ENCODE measurements at regions not wholly inside any gene's neighbourhood (a gene's known extent, or its start where the extent isn't known, plus 50 kb on each side); places are given as distances from the start of the nearest gene placed in this dataset.
"Not testable (repeated sequence)": the region's sequence is repeated elsewhere in the genome, so short reads cannot be mapped to it uniquely, and the experiment has no call there.

DNA sequence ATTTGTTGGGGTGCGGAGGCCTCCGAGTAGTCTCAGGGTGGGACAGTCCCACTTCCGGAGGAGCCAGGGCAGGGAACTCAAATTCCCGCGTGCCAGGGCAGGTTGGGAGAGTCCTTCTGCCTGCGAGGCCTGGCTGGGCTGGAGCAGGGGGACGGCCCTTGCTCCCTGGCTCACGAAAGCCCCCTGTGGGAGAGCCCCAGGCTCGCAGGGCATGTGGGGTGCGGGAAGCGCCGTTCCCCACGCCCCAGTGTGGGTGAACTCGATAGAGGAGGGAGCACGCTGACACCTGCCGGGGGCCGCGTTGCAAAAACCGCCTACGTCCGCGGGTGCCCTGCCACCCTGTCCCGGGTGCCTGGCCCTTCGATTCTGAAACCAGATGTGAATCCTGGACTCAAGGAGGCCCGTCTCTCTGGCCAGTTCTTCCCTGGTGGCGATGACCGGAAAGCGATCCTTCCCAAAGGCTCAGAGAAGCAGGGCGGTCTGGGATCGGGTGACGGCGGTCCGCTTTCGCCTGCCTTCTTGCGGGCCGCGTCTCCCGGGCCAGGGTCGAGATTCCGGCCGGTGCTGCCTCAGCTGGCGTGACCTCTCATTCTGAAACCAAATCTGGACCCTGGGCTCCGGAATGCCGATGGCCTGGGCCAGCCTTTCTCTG lies 1846.5 kb upstream of the DEFB115 start:
- H3K9me3 Mint-ChIP-seq: peaks cover 53% of the 10 kb centered on the region

DNA sequence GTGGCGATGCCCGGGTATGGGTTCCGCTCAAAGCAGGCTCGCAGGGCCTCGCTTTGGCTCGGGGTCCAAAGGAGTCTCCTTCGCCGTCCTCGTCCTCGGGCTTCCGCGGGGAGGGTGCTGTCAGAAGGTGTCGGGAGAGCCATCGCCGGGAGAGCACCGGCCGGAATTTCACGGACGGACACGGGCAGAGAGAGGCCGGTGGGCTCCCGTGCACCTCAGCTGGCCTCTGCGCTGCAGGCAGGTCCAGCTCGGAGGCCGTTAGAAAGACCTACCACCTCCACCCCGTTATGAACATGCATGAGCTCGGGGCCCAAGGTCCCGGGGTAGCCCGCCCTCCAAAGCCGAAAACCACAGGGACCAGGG lies 1846.0 kb upstream of the DEFB115 start:
- H3K27ac Mint-ChIP-seq; intact Hi-C loops (cut with micrococcal nuclease); H3K36me3 Mint-ChIP-seq (ENCODE audit: low read depth); H3K4me3 Mint-ChIP-seq (ENCODE audit: low read depth); DNase-seq (ENCODE audit: low spot score); H3K4me1 Mint-ChIP-seq (ENCODE audit: low read depth): not testable (repeated sequence)
- peaks cover 51% of the 10 kb centered on the region for H3K9me3 Mint-ChIP-seq
- peaks cover 15% of the 10 kb centered on the region for H3K27me3 Mint-ChIP-seq (ENCODE audit: low read depth)

More for the DNA sequence above, 1846.5 kb upstream of the DEFB115 start:
- intact Hi-C loops (cut with micrococcal nuclease): no loop called here
- Mint-ChIP-seq H3K27ac (no peak overlapping the region), H3K27me3 (ENCODE audit: low read depth) (peaks cover 15% of the 10 kb centered on the region), H3K4me3 (ENCODE audit: low read depth) (no peak overlapping the region), H3K4me1 (ENCODE audit: low read depth) (no peaks in the 10 kb centered on the region), H3K36me3 (ENCODE audit: low read depth) (peaks cover 3% of the 10 kb centered on the region)
- no peak for DNase-seq (ENCODE audit: low spot score)

DNA sequence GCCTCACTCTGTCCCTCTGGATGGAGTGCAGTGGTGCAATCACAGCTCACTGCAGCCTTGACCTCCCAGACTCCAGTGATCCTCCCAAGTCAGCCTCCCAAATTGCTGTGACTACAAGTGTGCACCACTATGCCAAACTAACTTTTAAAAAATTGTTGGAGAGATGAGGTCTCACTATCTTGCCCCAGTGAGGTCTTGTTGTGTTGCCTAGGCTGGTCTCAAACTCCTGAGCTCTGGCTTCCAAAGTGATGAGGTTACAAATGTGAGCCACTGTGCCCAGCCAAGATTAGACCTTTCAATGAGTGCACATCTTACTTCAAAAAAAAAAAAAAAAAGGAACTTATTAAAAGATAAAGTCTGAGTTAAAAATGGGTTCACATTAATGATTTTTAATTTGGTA lies 1838.1 kb upstream of the DEFB115 start:
- no peaks in the 10 kb centered on the region for H3K36me3 Mint-ChIP-seq (ENCODE audit: low read depth)
- no peak overlapping the region for H3K4me3 Mint-ChIP-seq (ENCODE audit: low read depth)
- H3K9me3 Mint-ChIP-seq: peaks cover 4% of the 10 kb centered on the region
- intact Hi-C loops (cut with micrococcal nuclease): no loop called here
- H3K27me3 Mint-ChIP-seq (ENCODE audit: low read depth): no peaks in the 10 kb centered on the region
- DNase-seq (ENCODE audit: low spot score): no peak
- H3K4me1 Mint-ChIP-seq (ENCODE audit: low read depth): no peaks in the 10 kb centered on the region
- H3K27ac Mint-ChIP-seq: no peak overlapping the region

GRCh38 chr20:29427201-29428060 lies 1830.0 kb upstream of the DEFB115 start:
- H3K27ac Mint-ChIP-seq: no peak overlapping the region
- H3K4me1 Mint-ChIP-seq (ENCODE audit: low read depth): no peaks in the 10 kb centered on the region
- intact Hi-C loops (cut with micrococcal nuclease): no loop called here
- DNase-seq (ENCODE audit: low spot score): no peak
- H3K4me3 Mint-ChIP-seq (ENCODE audit: low read depth): no peak overlapping the region
- peaks cover 12% of the 10 kb centered on the region for H3K27me3 Mint-ChIP-seq (ENCODE audit: low read depth)
- no peaks in the 10 kb centered on the region for H3K36me3 Mint-ChIP-seq (ENCODE audit: low read depth)
- no peaks in the 10 kb centered on the region for H3K9me3 Mint-ChIP-seq

- no peak overlapping the region for H3K4me3 Mint-ChIP-seq (ENCODE audit: low read depth)
- H3K4me1 Mint-ChIP-seq (ENCODE audit: low read depth): no peaks in the 10 kb centered on the region
- intact Hi-C loops (cut with micrococcal nuclease): no loop called here
- H3K27me3 Mint-ChIP-seq (ENCODE audit: low read depth): peaks cover 12% of the 10 kb centered on the region
- no peaks in the 10 kb centered on the region for H3K9me3 Mint-ChIP-seq
- no peak for DNase-seq (ENCODE audit: low spot score)
- H3K27ac Mint-ChIP-seq: no peak overlapping the region
- no peaks in the 10 kb centered on the region for H3K36me3 Mint-ChIP-seq (ENCODE audit: low read depth)
Observed at GRCh38 chr20:29430531-29430930, 1826.9 kb upstream of the DEFB115 start.

DNA sequence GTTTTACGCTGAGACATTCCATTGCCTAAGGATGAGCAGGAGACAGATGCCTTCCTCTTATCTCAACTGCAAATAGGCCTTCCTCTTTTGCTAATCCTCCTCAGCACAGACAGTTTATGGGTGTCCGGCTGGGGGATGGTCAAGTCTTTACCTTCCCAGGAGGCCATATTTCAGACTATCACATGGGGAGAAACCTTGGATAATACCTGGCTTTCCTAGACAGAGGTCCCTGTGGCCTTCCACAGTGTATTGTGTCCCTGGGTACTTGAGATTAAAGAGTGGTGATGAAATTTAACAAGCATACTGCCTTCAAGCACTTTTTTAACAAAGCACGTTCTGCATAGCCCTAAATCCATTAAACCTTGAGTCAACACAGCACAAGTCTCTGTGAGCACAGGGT lies 1816.7 kb upstream of the DEFB115 start:
- not testable (repeated sequence) for H3K27me3 Mint-ChIP-seq (ENCODE audit: low read depth); H3K27ac Mint-ChIP-seq; H3K4me3 Mint-ChIP-seq (ENCODE audit: low read depth); DNase-seq (ENCODE audit: low spot score); H3K9me3 Mint-ChIP-seq; H3K4me1 Mint-ChIP-seq (ENCODE audit: low read depth); H3K36me3 Mint-ChIP-seq (ENCODE audit: low read depth)
- intact Hi-C loops (cut with micrococcal nuclease): loop anchor here (5.0 kb wide), 1 partner anchor 1872 kb away; no protein-coding TSS in a partner anchor

DNA sequence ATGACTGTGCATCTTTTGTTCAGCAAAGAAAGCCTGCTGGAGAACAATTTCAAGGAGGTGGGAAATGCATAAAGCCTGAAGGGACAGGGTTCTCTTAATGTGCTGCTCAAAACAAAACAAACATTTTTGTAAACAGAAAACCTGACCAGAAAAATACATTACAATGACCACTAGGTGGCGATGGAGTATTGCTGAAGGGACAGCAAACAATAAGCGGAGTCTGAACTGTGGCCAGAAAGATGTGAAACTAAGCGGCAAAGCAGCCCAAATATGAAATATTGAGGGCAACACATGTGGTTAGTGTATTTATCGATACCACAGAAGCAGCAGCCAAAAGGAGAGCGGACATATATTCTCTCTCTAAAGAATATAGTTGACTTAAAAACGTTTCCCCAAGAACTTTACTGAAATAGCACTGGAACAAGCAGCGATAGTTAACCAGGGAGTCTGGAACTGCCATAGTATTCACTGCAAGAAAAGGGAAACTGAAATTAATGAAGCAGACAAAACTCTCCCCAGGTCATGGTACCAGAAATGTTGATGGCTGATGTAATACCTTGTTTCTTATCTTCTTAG lies 1814.2 kb upstream of the DEFB115 start:
- not testable (repeated sequence) for H3K27me3 Mint-ChIP-seq (ENCODE audit: low read depth); H3K4me3 Mint-ChIP-seq (ENCODE audit: low read depth); DNase-seq (ENCODE audit: low spot score); H3K36me3 Mint-ChIP-seq (ENCODE audit: low read depth); H3K4me1 Mint-ChIP-seq (ENCODE audit: low read depth); H3K9me3 Mint-ChIP-seq; H3K27ac Mint-ChIP-seq
- intact Hi-C loops (cut with micrococcal nuclease): loop anchor here (5.0 kb wide), 1 partner anchor 1869 kb away; no protein-coding TSS in a partner anchor

DNA sequence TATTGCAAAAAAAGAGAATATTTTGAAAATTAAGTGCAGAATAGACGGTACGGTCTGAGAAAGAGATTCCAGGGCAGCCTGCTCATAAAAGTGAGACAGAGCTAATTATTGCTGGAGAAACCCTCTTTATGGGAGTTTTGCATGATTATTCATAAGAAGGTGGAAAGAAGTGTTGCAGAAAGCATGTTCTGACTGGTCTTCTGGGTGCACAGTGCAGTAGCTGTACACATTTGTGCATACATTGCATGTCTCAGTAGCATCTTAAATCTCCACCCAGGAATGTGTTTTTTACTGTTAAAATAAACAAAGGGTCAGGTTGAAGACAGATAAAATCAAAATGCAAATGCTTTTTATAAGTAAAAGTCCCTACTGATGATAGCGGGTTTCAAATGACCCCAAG lies 1813.6 kb upstream of the DEFB115 start:
- Mint-ChIP-seq H3K36me3 (ENCODE audit: low read depth) (no peaks in the 10 kb centered on the region), H3K4me3 (ENCODE audit: low read depth) (no peak overlapping the region), H3K27ac (no peak overlapping the region), H3K27me3 (ENCODE audit: low read depth) (peaks cover 2% of the 10 kb centered on the region), H3K9me3 (no peaks in the 10 kb centered on the region), H3K4me1 (ENCODE audit: low read depth) (peaks cover 2% of the 10 kb centered on the region)
- no peak for DNase-seq (ENCODE audit: low spot score)
- intact Hi-C loops (cut with micrococcal nuclease): loop anchor here (5.0 kb wide), 1 partner anchor 1868 kb away; no protein-coding TSS in a partner anchor

DNA sequence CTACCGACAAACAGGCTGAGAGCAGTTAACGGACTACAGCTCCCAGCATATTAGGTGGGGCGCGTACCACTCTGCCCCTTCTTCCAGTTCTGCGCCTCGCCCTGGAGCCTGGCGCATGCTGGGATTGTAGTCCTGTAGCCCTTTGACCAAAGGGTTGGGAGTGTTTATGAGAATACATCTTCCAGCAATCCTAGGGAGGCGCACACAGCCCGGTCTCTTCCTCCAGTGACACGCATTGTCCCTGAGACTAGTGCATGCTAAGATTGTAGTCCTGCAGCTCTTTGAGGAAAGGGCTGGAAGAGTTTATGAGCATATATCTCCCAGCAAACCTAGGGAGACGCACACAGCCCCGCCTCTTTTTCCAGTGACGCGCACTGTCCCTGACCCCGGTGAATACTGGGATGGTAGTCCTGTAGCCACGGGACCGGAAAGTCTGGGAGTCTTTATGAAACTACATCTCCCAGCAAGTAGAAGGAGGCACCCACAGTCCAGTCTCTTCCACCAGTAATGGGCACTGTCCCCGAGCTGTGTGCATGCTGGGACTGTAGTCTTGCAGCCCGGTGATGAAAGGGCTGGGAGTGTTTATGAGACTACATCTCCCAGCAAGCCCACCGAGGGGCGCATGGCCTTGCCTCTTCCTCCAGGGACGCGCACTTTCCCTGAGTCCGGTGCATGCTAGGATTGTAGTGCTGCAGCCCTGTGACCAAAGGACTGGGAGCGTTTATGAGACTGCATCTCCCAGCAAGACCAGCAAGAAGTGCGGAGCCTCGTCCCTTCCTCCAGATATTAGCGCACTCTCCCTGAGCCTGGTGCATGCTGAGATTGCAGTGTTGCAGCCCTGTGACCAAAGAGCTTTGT lies 1812.2 kb upstream of the DEFB115 start:
- peak overlapping the region; percentile 56 for H3K4me3 Mint-ChIP-seq (ENCODE audit: low read depth)
- not testable (repeated sequence) for H3K4me1 Mint-ChIP-seq (ENCODE audit: low read depth)

DNA sequence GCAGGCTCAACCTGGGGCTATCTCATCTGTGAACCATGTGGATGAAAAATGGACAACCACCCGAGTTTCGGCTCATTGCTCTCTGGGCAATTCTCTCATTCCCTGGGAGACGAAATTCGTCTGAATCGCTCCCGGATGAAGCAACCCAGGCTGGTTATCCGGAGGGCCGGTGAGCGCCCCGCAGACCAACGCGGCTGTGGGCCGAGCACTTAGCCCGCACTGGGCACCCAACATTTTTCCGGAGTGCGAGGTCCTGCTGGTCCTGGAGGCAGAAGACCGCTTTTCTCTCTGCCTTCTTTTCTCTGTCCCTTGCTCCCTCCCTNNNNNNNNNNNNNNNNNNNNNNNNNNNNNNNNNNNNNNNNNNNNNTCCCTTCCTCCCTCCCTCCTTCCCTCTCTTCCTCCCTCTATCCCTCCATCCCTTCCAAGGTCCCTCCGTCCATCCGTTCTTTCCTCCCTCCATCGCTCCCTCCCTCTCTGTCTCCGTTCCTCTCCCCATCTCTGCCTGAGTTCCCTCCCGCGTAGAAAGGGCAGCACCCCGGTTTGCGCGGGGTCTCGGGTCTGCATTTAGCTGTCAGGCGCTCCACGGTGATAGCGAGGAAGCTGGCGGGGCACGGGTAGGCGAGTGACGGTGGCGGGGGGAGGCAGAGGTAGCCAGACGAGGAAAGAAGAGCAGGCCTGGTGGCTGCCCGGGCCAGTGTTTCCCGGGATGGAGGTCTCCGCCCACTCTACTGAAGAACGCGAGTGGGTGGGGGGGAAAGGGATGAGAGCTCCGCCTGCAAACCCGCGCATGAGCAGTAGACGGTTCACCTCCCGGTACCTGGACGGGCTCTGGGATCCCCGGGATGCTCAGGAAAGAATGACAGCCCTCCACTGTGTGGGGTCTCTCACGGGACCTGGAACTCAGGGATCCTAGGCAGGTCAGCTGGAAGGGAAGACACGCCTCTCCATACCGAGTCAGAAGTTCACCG lies 1809.7 kb upstream of the DEFB115 start:
- H3K36me3 Mint-ChIP-seq (ENCODE audit: low read depth); H3K4me3 Mint-ChIP-seq (ENCODE audit: low read depth); intact Hi-C loops (cut with micrococcal nuclease); DNase-seq (ENCODE audit: low spot score); H3K27me3 Mint-ChIP-seq (ENCODE audit: low read depth); H3K4me1 Mint-ChIP-seq (ENCODE audit: low read depth); H3K9me3 Mint-ChIP-seq; H3K27ac Mint-ChIP-seq: not testable (repeated sequence)

More for the DNA sequence above, 1812.2 kb upstream of the DEFB115 start:
- H3K27me3 Mint-ChIP-seq (ENCODE audit: low read depth); H3K36me3 Mint-ChIP-seq (ENCODE audit: low read depth); intact Hi-C loops (cut with micrococcal nuclease); H3K9me3 Mint-ChIP-seq; H3K27ac Mint-ChIP-seq: not testable (repeated sequence)
- DNase-seq (ENCODE audit: low spot score): peak; percentile 52

GRCh38 chr20:29448806-29449470 lies 1808.5 kb upstream of the DEFB115 start:
- Mint-ChIP-seq H3K9me3 (peaks cover 9% of the 10 kb centered on the region), H3K27me3 (ENCODE audit: low read depth) (no peaks in the 10 kb centered on the region), H3K36me3 (ENCODE audit: low read depth) (no peaks in the 10 kb centered on the region), H3K4me3 (ENCODE audit: low read depth) (no peak overlapping the region), H3K27ac (no peak overlapping the region), H3K4me1 (ENCODE audit: low read depth) (no peaks in the 10 kb centered on the region)
- intact Hi-C loops (cut with micrococcal nuclease): no loop called here
- no peak for DNase-seq (ENCODE audit: low spot score)
